HG03135 (cell line): ENCODE measurements at regions not wholly inside any gene's neighbourhood (a gene's known extent, or its start where the extent isn't known, plus 50 kb on each side); places are given as distances from the start of the nearest gene placed in this dataset.
"Not testable (repeated sequence)": the region's sequence is repeated elsewhere in the genome, so short reads cannot be mapped to it uniquely, and the experiment has no call there.

Experiments used
- ATAC-seq: cut with Tn5 transposase; IDR thresholded peaks from one replicate; pipeline ENCODE4 v1.9.1; 2021; ENCODE audit warnings: mild to moderate bottlenecking, moderate library complexity; ENCODE audit not compliant: unreplicated experiment

DNA sequence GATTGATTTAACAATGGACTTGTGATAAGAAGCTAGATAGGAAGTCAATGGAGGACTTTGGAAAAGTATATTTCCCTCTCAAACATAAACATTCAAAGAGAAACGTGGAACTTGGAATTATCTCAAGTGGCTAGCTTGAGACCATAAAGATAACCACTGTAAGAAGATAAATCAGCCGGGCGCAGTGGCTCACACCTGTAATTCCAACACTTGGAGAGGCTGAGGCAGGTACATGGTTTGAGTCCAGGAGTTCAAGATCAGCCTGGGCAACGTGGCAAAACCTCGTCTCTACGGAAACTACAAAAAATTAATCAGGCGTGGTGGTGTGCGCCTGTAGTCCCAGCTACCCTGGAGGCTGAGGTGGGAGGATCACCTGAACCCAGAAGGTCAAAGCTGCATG lies 405.9 kb upstream of the ACVR2A start:
- ATAC-seq, result no peak

DNA sequence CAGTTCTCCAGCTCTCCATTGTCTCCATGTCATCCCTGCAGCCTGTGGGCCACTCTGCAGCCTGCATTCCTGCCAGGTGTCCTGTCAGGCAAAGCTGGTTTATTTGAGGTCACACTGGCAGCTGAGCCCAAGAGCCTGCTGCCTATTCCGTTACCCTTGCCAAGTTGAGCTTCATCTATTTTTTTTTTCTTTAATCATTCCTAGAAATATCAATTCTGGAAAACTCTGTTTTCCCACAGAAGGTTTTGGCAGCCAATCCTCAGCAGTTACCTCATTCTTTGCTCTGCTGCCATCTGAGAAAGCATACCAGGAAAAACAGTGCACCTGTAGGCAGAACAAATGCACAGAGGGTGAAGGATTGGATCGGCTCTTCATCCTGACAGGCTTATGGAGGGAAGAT lies 411.0 kb upstream of the ACVR2A start:
- ATAC-seq, result no peak

DNA sequence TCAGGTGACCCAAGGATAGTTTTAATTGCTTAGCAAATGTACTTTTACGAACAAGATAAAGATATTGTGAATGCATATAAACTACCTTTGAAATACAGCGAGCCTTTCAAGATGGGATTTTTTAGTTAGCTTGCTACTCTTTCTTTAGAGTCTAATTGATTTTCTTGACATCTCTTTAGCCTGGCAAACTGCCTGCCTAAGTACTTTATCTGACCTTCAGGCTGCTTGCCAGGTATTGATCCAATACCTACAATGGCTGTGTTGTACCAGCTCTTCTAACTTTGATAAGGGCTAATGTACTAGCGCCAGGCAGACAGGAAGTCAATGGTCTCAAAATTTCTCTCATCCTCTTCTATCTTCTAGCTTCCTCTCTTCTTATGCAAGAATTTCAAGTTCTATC lies 414.4 kb upstream of the ACVR2A start:
- no peak for ATAC-seq

DNA sequence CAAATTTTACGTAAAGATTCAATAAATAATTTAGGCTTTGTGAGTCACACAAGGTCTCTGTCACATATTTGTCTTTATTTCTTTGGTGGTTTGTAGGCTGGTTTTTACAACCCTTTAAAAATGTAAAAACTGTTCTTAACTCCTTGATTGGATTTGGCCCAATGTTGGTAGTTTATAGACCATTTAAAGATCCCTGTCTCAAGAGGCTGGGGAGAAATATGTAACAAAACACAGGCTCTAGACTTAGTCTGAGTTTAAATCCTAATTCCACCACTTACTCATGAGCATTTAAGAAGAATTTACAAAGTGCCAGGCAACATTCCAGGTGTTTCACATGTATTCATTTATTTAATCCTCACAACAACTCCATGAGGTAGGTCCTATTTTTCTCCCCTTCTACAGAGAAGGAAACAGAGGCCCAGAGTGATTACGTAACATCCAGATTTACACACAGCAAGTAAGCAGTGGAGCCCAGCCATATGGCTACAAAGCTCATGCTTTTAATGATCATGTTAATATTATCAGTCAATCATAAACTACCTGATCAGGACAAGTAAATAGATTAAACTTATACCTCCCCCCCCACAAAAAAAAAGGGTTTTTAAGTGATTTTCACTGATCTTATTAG lies 416.6 kb upstream of the ACVR2A start:
- no peak for ATAC-seq

- no peak for ATAC-seq
Observed at GRCh38 chr2:147425437-147426029, 419.3 kb upstream of the ACVR2A start.

DNA sequence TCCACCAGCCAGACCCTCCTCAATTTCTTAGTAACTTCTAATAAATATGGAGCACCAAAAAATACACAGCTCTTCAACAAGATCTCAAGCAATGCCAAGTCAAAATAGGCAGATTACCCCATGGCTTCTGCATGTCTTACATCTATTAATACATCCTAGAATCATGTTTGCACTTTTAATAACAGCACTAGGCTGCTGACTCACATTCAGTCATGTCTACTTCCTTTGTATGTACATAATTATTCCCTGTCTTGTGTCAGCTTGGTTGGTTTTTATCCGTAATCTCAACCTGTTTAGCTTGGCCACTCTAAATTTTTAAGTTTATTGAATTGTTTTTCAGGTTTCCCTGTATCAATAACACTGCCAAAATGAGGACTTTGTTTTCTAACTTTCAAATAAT lies 420.1 kb upstream of the ACVR2A start:
- no peak for ATAC-seq

GRCh38 chr2:147420947-147421675 lies 423.7 kb upstream of the ACVR2A start:
- ATAC-seq, result no peak

- no peak for ATAC-seq
Observed at GRCh38 chr2:147420517-147420916, 424.3 kb upstream of the ACVR2A start.

GRCh38 chr2:147416099-147416498 lies 428.7 kb upstream of the ACVR2A start:
- ATAC-seq, result no peak

DNA sequence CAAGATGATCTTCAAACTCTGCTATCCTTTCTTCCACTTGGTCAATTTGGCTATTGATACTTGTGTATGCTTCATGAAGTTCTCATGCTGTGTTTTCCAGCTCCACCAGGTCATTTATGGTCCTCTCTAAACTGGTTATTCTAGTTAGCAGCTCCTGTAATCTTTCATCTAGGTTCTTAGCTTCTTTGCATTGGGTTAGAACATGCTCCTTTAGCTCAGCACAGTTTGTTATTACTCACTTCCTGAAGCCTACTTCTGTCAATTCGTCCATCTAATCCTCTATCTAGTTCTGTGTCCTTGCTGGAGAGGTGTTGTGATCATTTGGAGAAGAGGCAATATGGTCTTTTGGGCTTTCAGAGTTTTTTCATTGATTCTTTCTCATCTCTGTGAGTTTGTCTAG lies 430.2 kb upstream of the ACVR2A start:
- ATAC-seq, result not testable (repeated sequence)

DNA sequence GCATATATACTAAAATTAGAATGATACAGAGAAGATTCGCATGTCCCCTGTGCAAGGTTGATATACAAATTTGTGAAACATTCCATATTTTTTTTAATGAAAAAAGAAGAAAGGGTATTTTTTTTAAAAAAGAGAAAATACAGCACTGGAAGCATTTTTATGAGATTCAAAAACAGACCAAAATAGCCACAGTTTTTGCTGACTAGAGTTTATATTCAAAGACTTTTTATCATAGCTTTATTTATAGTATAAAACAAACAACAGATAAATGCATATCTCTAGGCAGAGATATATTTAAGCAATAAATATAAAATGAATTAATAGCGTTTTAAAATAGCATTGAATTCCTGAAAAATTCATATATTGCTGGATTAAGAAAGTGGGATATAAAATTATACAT lies 436.5 kb upstream of the ACVR2A start:
- ATAC-seq, result no peak

DNA sequence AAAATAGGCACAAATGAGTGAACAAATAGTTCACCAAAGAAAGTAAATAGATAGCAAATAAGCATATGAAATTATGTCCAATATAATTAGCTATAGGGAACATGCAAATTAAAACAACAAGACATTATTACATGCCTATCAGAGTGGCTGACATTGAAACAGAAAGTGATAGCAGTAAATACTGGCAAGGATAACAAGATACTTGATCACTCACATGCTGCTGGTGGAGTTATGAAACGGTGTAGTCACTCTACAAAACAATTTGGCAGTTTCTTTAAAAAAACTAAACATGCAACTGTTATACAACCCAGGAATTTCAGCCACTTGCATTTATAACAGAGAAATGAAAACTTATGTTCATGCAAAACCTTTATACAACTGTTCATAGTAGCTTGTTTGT lies 439.2 kb upstream of the ACVR2A start:
- no peak for ATAC-seq

DNA sequence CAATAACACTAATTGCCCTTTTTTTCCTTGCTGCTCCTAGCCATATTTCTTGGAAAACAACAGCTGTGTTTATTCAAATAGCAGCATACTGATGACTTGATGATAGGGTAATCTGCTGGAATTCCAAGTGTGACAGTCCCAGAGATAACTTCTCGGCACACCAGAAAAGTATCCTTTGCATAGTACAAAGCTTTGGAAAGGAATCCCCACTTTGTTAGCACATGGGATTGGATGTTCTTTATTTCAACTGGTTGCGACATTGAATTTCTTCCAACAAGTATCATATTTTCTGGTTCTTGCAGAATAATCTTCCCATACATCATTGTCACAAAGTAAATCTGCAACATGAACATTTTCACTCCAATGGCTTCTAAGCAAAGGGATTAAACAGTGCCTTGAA lies 445.8 kb upstream of the ACVR2A start:
- ATAC-seq, result no peak

DNA sequence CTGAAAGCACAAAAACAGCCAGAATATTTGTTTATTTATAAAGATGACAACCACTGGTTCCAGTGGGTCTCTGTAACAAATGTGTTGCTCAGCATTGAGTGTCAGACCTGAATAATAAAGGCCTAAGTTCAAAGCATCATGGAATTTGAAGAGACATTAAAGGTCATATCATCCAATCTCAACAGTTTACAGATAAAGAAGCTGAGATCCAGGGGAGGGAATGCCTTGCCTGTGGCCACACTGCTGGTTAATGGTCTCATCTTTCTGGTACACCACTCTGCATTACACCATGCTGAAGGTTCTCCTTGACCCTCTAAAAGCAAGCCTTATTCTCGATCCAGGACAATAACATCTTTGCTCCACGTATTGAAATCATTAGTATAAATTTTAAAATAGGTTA lies 446.5 kb upstream of the ACVR2A start:
- ATAC-seq, result no peak

- no peak for ATAC-seq
Observed at GRCh38 chr2:147396890-147397289, 447.9 kb upstream of the ACVR2A start.

GRCh38 chr2:147394179-147394790 lies 450.5 kb upstream of the ACVR2A start:
- ATAC-seq, result no peak

- ATAC-seq, result no peak
Observed at GRCh38 chr2:147392180-147392579, 452.6 kb upstream of the ACVR2A start.

DNA sequence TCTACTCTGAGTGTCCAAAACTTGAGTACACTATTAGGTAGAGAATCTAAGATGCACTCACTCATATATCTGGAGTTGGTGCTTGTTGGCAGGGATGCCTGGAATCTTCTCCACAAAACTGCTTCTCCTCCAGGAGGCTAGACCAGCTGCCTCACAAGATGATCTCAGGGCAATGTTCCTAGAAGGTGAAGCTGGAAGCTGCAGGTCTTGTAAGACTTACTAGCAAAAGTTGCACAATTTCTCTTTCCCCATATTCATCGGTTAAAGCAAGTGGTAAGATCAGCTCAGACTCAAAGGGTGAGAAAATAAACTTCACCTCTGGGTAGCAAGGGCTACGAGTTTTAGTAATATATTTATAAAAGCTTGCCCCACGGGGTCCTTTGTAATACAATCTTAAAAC lies 454.4 kb upstream of the ACVR2A start:
- no peak for ATAC-seq

DNA sequence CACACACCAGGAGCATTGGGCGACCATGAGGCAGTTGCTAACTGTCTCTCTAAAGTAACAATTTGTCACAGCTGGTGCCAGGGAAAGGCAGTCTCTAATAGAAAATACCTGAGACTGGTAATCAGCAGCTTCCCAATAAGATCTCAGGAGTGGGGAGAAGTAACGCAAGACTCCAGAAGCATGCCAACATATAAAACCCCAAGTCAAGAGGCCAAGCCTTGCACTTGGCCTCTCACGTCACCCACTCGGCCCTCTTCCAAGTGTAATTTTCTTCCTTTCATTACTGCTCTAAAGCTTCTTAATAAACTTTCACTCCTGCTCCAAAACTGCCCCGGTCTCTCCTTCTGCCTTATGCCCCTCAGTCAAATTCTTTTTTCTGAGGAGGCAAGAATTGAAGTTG lies 455.6 kb upstream of the ACVR2A start:
- no peak for ATAC-seq

- ATAC-seq, result no peak
Observed at GRCh38 chr2:147388217-147388616, 456.6 kb upstream of the ACVR2A start.

DNA sequence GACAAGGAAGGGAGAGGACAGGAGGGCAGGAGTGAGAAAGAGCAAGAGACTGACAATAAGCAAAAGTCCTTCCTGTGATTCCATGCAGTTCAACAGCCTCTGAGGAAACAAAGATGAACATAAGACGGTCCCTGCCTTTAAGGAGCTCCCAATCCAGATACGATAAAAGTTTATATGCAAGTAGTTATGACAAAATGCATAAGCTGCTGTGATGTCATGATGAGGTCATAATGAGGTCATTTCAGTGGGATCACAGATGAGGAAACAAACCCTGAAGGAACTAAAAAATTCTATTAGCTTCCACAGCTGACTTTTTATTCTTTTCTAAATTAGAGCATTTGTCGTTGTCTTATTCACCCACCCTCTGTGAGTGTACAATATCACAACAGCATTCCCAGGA lies 458.5 kb upstream of the ACVR2A start:
- no peak for ATAC-seq

DNA sequence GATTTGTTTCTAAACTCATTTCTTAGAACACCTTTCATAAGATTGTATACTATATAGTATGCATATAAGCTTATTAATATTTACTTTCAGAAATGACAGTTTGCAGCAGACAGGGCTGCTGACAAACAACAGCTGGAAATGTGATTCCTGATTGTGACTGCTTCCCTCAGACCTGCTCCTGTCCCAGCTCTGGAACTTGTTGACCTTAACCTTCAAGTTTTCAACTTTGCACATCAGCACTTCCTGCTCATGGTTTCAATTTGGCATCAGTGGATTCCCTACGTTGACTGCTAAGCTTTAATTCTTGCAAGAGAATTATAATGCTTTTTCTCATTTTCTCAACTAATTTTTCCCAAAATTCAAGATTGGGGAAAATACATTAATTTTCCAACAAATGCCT lies 459.2 kb upstream of the ACVR2A start:
- no peak for ATAC-seq
